Stimulated activated CD8-positive, alpha-beta memory T cell treated with anti-CD3 and anti-CD28 coated beads, Interleukin-15, amount 100 ng/mL, for 1 hour (primary cell): ENCODE measurements at regions not wholly inside any gene's neighbourhood (a gene's known extent, or its start where the extent isn't known, plus 50 kb on each side); places are given as distances from the start of the nearest gene placed in this dataset.
"Not testable (repeated sequence)": the region's sequence is repeated elsewhere in the genome, so short reads cannot be mapped to it uniquely, and the experiment has no call there.

Experiments
- DNase-seq: peaks from one replicate; pipeline ENCODE4 v3.0.0-alpha.2; 2020; ENCODE audit warnings: low read depth

DNA sequence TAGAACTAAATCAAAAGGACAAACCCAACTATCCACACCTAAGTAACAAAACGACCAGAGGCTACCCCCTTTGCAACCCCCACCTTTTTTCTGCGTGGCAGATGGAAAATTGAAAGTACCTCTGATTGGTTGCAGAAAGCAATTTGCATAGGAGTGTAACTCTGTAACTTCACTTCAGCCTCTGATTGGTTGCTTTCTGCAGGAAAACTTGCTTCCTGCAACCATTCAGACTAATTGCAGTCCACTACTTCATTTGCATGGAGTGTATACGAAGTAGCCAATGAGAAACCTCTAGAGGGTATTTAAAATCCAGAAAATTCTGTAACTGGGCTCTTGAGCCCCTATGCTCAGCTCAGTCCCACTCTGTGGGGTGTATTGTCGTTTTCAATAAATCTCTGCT lies 129.1 kb upstream of the OLIG3 start:
- no peak for DNase-seq

DNA sequence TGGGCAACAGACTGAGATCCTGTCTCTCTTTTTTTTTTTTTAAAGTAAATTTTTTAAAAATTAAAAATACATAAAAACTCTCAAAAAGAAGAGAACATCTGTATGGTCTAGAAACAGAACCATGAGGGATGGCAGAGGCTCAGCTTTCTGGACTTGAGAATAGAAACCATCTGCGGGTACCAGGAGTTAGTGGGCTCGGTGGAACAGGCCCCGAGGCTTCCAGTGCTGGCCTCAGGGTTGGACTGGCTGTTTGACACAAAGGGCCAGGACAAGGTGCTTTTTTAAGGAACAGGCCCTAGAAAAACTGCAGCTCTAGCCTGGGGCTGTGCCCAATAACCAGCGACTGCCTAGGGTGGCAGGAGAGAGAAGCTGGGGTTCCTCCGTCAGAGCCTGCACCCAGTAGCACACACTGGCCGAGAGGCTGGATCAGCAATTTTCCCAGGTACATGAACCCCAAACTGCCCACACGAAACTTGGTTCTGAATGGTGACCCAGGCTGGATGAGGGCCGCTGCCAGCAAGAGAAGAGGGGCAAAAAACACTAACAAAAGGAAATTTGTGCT lies 131.0 kb upstream of the OLIG3 start:
- no peak for DNase-seq

DNA sequence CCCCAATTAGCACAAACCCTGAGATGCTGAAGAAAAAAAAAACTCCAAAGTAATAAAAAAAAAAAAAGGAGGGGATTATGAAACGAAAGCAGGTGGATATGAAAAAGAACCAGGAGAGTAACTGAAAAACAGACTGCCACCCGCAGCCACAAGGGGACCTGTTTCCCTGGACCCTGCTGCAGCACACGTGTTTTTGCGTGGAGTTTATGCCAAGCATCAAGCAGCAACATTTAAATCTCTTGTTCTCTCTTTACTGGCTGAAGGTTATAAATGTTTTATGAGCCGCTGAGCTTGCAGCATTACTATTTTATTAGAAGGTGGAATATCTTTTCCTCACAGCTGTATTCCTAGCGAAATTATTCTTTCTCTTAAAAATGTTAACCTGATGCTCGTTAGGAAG lies 131.6 kb upstream of the OLIG3 start:
- no peak for DNase-seq

DNA sequence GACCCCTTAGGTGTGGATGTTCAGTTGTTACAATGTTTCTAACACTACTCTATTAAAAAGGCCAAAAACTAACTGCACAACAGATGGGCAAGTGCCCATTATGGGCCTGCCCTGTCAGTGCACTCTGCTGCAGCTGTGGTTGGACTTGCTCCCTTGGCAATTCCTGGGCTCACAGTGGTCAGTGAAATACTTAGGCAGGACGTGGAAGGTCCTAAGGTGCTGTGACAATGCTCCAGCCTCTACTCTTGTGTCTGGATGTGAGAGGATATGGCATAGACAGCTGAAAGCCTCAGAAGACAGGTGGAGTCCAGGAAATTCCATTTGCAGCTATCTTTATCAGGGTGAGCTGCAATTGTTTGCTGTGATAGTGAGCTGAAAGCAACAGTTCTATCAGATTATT lies 136.5 kb upstream of the OLIG3 start:
- DNase-seq: no peak

DNA sequence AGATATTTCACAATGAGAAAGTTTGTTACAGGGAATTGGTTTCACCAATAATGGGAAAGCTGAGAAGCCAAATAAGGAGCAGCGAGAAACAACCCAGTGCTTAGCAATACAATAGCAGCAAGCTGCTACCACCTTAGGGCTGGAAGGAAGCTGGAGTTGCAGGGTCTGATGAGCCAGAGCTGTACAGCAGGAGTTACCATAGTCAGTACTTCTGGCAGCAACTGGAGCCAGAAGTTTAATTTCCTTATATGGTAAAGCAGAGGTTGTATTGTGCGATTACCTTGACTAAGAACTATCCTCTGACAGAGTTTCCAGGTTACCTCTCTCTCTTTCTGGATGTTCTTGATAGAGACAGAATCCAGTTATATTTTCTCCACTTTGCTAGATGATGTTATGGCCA lies 137.1 kb upstream of the OLIG3 start:
- DNase-seq: no peak

DNA sequence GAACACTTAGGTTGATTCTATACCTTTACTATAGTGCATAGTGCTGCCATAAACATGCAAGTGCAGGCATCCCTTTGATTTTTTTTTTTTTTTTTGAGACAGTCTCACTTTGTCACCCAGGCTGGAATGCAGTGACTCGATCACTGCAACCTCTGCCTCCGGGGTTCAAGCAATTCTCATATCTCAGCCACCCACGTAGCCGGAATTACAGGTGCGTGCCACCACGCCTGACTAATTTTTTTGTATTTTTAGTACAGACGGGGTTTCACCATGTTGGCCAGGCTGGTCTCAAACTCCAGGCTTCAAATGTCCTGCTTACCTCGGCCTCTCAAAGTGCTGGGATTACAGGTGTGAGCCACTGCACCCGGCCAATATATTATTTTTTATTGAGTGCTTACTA lies 140.0 kb upstream of the OLIG3 start:
- DNase-seq: not testable (repeated sequence)

DNA sequence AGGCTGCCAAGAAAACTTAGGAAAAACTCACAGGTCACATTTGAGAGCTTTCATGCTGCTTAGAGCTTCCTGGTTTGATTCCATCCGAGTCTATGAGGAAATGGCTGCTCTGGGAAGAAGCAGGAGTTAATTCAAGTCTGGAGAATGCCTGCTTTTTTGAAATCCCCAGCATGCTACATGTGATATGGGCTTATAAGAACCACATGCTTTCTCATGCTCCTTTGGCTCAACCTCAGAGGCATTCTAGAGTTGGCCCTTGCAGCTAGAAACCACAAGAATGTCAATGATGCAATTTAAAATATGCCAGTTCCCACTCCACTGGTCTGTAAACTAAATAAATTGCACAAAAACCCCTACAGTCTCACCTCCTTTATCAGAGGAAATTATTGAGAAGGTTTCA lies 142.9 kb upstream of the OLIG3 start:
- DNase-seq: no peak

DNA sequence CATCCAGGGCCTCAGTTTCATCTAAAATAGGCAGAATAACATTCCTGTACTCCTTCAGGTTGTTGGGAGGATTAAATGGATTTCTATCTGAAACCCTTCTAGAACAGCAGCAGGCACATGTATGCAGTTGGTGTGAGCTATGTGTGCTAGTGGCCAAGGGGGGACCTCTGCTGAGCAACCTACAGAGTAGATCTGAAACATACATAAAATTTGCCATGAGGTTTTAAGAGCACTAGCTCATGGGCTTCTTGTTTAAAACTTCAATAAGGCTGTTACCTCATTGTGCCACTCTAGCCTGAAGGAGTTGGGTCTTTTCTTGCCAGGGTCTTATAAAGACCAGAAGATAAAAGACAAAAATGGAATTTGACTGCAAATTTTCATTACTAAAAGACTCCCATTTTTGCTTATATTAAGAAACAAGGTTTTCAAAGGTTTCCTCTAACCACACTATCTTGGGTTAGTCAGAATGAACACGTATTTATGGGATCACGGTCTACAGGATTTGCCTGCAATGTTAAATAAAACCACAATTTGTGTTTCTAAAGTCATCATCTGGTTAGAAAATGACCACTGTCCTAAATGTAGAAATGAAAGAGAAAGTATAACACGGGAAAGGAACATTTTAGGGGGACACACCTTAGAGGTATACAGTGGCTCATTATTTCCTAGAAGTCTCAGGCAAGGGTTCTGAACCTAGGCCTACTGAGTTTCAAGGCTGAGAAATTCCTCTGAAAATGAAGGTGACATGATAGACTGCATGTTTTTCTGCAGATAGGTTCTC lies 144.9 kb upstream of the OLIG3 start:
- DNase-seq: no peak

DNA sequence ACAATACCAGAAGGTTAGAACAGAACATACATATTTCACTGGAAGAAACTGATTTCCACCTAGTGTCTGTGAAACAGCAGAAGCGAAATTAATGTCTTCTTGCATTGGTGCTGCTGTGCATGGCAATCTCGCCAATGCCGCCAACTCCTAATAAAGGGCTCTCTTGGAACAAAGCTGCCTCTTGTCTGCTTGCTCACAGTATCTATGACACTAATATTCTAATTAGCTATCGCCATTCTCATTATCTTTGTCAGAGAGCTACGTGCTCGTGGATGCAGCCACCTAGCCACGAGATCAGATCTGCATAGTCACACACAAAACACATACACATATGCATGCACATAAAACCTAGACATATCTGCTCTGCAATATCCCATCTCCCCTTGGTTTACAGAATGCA lies 145.9 kb upstream of the OLIG3 start:
- DNase-seq: no peak

DNA sequence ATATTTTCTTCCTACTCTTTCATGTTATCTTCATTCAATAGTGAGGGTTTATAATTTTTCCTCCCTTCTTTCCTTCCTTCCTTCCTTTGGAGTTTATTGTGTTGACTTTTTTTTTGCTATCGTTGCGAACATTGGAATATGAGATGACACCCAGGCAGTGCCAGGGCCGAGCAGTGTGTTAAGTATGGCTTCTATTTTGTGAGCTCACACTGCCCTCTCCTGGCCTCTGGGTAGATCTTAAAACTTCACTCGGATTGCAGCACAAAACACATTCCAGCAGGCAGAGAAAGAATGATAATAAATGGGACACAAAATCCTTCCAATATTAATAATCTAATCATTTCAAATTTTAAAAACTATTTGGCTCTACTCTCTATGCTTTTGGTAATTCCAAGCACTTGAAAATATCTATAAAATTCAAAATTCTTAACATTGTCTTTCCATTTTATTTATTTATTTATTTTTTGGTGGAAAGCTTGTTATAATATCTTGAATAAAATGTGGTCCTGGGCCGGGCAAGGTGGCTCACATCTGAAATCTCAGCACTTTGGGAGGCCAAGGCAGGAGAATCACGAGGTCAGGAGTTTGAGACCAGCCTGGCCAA lies 147.4 kb upstream of the OLIG3 start:
- peak; percentile 46 for DNase-seq

DNA sequence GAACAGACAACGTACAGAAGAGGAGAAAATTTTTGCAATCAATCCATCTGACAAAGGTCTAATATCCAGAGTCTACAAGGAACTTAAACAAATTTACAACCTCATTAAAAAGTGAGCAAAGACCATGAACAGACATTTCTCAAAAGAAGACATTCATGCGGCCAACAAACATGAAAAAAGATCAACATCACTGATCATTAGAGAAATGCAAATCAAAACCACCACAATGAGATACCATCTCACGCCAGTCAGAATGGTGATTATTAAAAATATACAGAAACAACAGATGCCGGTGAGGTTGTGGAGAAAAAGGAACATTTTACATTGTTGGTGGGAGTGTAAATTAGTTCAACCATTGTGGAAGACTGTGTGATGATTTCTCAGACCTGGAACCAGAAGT lies 149.0 kb upstream of the OLIG3 start:
- DNase-seq: not testable (repeated sequence)

DNA sequence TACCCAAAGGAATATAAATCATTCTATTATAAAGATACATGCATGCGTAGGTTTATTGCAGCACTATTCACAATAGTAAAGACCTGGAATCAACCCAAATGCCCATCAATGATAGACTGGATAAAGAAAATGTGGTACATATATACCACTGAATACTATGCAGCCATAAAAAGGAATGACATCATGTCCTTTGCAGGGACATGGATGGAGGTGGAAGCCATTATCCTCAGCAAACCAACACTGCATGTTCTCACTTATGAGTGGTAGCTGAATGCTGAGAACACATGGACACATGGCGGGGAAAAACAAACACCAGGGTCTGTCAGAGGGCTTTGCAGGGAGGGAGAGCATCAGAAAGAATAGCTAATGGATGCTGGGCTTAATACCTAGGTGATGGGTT lies 149.4 kb upstream of the OLIG3 start:
- DNase-seq: not testable (repeated sequence)

DNA sequence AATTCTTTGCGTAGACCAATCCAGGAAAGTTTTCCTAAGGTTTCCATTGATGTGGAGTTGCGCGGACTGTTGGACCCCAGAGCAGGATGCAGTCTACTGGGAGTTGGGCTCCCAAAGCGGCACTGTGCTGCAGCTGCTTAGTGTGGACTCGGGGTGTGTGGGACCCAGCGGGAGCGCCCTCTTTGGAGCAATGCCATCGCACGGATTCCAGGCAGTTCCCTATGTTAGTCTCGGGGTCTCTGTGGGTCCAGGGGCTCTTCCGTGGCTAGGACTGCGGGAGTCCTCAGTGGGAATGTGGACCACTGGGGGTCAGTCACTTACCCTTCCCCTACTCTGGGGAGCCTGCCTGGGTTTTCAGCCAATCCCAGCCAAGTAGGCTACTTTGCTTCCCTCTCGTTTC lies 151.7 kb upstream of the OLIG3 start:
- no peak for DNase-seq

DNA sequence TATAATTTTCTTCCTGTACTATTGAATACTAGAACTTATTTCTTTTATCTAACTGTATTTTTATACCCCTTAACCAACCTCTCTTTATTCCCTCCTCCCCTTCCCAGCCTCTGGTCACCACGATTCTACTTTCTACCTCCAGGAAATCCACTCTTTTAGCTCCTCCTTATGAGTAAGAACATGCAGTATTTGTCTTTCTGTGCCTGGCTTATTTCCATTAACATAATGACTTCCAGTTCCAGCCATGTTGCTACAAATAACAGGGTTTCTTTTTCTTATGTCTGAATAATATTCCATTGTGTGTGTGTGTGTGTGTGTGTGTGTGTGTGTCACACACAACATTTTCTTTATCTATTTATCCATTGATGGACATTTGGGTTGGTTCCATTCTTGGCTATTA lies 152.3 kb upstream of the OLIG3 start:
- DNase-seq: no peak

DNA sequence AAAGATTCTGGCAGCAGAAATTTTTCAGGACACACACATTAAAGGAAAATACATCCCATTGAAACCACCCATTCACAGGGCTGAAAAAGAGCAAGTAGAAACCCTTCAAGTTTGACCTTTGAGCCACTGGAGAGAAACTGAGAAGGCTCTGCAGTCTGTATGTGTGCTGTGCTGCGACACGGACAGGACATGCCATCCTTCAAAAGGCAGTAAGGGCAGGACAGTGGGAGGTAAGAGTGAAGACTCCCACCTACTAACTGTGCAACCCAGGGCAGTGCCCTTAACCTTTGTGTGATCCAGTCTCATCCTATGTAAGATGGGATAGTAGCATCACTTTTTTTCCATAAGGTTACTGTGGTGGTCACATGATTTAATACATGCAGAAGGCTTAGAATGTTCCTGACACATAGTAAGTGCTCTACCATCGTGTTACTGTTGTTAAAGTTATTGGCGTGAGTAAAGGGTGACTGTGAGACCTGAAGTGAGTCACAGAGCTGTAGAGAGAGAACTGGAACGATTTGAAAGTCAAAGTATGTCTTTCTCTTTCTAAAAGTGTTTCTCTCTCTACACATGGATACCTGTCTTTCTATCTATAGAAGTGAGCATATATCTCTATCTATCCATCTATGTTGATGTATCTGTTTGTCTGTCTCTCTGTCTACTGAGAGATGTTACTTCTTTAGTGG lies 153.7 kb upstream of the OLIG3 start:
- no peak for DNase-seq

DNA sequence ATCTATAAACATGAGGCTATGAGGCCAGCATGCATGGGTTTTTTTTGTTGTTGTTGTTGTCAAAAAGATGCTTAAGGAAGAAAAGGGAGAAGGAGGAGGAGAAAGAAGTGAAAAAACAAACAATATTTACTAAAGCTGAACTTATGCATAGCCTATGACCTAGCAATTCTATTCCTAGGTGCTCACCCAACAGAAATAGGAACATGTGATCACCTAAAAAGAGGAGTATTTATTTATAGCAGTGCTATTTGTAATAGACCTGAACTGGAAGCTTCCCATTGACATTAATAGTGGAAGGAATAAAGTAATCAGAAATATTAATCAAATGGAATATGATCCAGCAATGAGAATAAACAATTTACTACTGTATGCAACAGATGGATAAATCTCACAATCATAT lies 156.5 kb upstream of the OLIG3 start:
- DNase-seq: no peak

DNA sequence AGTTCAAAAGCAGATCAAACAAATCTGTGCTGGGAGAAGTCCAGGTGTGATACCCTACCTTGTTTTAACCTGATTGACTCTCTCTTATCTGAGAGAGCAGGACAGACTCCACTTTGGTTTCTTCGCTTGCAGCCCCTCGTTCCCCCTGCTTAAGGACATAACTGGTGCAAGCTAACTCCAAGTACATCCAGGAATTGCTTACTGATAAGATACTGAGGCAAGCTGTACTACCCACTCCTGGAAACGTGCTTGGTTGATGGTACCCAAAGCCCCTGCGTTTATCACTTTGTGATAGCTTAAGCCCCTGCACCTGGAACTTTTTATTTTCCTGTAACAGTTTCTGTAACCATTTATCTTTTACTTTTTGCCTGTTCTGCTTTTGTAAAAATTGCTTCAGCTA lies 157.0 kb upstream of the OLIG3 start:
- no peak for DNase-seq

DNA sequence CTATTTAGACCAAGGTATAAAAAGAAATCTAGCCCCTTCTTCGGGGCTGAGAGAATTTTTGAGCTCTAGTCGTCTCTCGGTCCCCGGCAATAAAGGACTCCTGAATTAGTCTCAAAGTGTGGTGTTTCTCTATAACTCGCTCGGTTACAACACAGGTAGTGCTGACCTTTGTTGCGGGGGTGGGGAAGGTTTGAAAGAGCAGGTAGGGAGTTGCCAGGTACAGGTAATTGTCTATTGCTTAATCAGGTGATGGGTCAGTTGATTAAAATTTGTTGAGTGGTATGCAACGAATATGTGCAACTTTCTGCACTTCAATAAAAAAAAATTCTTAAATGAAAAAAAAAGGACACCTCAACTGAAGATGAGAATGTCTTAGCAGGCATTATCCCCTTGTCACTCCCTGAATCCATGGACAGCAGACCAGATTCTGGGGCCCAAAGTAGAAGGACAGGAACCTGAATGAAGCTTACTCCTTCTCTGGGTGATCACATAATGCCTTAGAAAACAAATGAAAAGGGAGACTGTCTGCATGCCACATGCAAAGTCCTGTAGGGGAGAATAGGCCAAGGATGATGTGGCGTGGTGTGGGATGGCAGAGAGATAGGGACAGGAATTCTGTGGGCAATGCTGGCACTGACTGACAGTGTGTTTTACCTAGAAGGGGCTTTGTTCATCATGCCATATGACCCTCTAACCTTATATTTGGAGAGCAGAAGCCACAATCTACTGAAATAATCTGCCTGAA lies 157.6 kb upstream of the OLIG3 start:
- no peak for DNase-seq

DNA sequence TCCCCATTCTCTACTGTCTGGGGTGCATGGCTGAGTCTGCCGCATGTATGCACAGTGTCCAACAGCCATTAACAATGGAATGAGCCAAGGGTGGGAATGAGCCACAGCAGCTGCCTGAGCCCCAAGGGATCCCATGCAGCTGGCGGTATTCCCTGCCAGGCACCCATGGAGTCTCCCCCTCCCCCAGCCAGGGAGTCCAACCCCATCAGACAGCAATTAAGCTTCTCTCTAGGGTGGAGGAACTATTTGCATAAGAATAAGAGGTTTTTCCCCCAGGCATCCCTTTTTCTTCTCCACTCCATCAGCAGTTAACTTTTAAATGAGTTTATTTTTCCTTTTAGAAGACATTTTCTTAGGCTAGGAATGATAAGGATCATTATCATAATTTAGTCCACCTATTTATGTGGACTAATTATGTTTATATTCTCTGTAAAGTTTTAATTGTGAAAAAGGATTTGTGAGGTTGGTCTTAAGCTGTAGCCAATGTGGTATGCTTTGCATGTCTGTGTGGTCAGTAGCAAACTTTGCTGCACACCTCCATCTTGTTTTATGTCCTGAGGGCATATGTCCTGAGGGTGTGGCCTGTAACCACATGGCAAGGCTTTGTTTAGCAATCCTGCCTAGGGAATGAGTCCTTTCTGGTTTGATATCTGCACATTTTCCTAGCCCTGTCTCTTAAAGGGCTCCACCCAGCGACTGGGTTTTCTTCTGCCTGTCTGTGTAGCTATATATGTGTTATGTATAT lies 158.9 kb upstream of the OLIG3 start:
- no peak for DNase-seq

DNA sequence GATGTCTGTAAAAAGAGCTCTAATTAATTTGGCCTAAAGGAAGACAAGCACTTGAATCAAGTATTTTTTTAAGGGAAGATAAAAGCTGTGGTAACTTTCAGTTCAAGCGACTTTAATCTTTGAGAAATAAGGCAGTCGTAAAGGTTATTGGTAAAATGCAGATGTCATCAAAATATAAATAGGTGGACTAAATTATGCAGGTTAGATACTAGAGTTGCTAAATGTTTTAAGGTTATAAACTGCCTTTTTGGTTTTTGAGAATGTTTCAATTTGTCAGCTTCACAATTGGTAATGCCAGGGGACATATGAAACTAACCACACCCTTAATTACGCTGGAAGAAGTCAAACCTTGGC lies 159.5 kb upstream of the OLIG3 start:
- no peak for DNase-seq

DNA sequence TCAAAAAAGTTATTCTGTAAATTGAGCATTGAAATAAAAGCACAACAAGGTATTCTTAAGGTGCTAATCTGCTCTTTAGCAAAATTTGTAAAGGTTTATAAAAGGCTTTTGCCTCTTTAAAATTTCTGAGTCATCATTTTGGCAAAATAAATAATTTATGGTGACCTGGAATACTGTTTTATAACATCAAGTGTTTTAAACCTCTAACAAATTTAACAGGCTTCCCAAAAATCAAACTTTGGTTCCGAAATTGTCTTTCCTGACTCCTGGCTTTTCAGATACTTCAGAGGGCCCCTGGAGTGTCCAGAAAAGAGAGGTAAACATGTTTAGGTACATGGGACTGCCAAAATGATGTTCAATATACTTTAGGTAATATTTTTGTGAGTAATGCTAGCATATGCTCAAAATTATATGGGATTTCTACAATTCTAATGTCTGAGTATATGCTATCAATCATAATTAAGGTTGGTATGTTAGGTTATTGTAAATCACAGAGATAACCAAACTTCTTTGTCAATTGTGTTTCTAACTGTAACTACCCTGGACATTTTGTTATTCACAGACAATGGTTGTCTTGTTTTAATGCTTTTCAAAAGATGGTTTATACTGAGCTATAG lies 160.3 kb upstream of the OLIG3 start:
- no peak for DNase-seq
